HG02571 (cell line): ENCODE measurements at regions not wholly inside any gene's neighbourhood (a gene's known extent, or its start where the extent isn't known, plus 50 kb on each side); places are given as distances from the start of the nearest gene placed in this dataset.

Experiments used
- ATAC-seq: cut with Tn5 transposase; IDR thresholded peaks from one replicate; pipeline ENCODE4 v1.9.1; 2021; ENCODE audit warnings: mild to moderate bottlenecking, moderate library complexity; ENCODE audit not compliant: unreplicated experiment

GRCh38 chr14:41957459-41957858, 350.8 kb downstream of the LRFN5 start:
- no peak for ATAC-seq
